Smooth muscle cell (in vitro differentiated cells): ENCODE measurements at regions not wholly inside any gene's neighbourhood (a gene's known extent, or its start where the extent isn't known, plus 50 kb on each side); places are given as distances from the start of the nearest gene placed in this dataset.

Experiments
- DNase-seq: peaks from one replicate; lab custom pipeline; 2025; ENCODE audit not compliant: unreplicated experiment; lab: John Stamatoyannopoulos, UW
- H2AFZ ChIP-seq: fragments of 200-600 bp; sonication (generic); 2 replicates; pipeline ENCODE4 v1.6.0; 2016; ENCODE audit warnings: antibody characterized with exemption, low read depth, mild to moderate bottlenecking
- H3F3A ChIP-seq: fragments of 200-600 bp; sonication (generic); 2 replicates; pipeline ENCODE4 v1.6.0; 2017; ENCODE audit warnings: antibody characterized with exemption, low read depth
- H3K27ac ChIP-seq: fragments of 200-600 bp; sonication (generic); 2 replicates; pipeline ENCODE4 v1.5.1; 2016; ENCODE audit warnings: low read depth, mild to moderate bottlenecking
- H3K27me3 ChIP-seq: fragments of 200-600 bp; sonication (generic); 2 replicates; pipeline ENCODE4 v1.6.1; 2016; ENCODE audit warnings: low read depth, mild to moderate bottlenecking
- H3K36me3 ChIP-seq: fragments of 200-600 bp; sonication (generic); 2 replicates; pipeline ENCODE4 v1.5.1; 2016; ENCODE audit warnings: low read depth
- H3K4me1 ChIP-seq: fragments of 200-600 bp; sonication (generic); 2 replicates; pipeline ENCODE4 v1.5.1; 2016; ENCODE audit warnings: low read depth
- H3K4me2 ChIP-seq: fragments of 200-600 bp; sonication (generic); 2 replicates; pipeline ENCODE4 v1.6.0; 2016; ENCODE audit warnings: mild to moderate bottlenecking
- H3K4me3 ChIP-seq: fragments of 200-600 bp; sonication (generic); 2 replicates; pipeline ENCODE4 v1.5.1; 2016; ENCODE audit warnings: mild to moderate bottlenecking
- H3K79me2 ChIP-seq: fragments of 200-600 bp; sonication (generic); 2 replicates; pipeline ENCODE4 v1.6.0; 2016; ENCODE audit warnings: low read depth, mild to moderate bottlenecking
- H3K9ac ChIP-seq: fragments of 200-600 bp; sonication (generic); 2 replicates; pipeline ENCODE4 v1.6.0; 2016; ENCODE audit warnings: low read depth
- H3K9me3 ChIP-seq: fragments of 200-600 bp; sonication (generic); replicated peaks from 2 replicates; pipeline ENCODE4 v1.5.1; 2016; ENCODE audit warnings: low read depth
- H4K20me1 ChIP-seq: fragments of 200-600 bp; sonication (generic); 2 replicates; pipeline ENCODE4 v1.6.0; 2016; ENCODE audit warnings: low read depth
- WGBS: methylation state at CpG from one replicate; pipeline ENCODE4 v1.1.7; 2016; ENCODE audit warnings: low lambda C conversion rate; 5-methylcytosine and 5-hydroxymethylcytosine counted together
- TF ChIP-seq, protein P1 (sequence below): fragments of 200-600 bp; sonication (generic); IDR thresholded peaks from 2 replicates; pipeline ENCODE4 v1.5.1; 2017; ENCODE audit warnings: borderline replicate concordance, mild to moderate bottlenecking, antibody characterized with exemption; ENCODE audit not compliant: insufficient read depth, poor library complexity, severe bottlenecking

DNA sequence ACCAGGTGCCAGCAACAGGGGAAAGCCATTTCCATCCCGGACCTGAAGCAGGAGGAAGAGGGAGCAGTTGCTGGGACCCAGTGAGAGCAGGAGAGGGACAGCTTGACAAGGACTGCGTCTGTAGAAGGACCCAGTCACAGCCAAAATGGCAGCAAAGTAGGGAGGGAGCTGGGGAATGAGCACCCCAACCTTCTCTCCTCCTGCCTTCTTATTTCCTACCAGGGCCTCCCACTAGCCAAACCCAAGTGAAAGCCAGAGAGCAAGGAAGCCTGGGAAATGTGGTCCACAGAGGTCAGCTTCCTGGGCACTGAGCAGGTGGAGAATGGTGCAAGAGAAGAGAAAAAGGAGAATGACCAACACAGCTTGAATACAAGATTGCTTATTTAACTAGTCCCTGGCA lies 108.5 kb upstream of the MYL2 start:
- Histone ChIP-seq H3K4me1 (no peaks in the 10 kb centered on the region), H3F3A (no peaks in the 10 kb centered on the region), H3K27ac (no peak overlapping the region), H3K9ac (no peak overlapping the region), H3K79me2 (no peaks in the 10 kb centered on the region), H3K36me3 (no peaks in the 10 kb centered on the region), H4K20me1 (no peaks in the 10 kb centered on the region), H3K4me2 (no peak overlapping the region), H2AFZ (no peak overlapping the region), H3K9me3 (no peaks in the 10 kb centered on the region), H3K4me3 (no peak overlapping the region), H3K27me3 (peaks cover 87% of the 10 kb centered on the region)
- DNase-seq: no peak
- TF ChIP-seq, protein P1, sequence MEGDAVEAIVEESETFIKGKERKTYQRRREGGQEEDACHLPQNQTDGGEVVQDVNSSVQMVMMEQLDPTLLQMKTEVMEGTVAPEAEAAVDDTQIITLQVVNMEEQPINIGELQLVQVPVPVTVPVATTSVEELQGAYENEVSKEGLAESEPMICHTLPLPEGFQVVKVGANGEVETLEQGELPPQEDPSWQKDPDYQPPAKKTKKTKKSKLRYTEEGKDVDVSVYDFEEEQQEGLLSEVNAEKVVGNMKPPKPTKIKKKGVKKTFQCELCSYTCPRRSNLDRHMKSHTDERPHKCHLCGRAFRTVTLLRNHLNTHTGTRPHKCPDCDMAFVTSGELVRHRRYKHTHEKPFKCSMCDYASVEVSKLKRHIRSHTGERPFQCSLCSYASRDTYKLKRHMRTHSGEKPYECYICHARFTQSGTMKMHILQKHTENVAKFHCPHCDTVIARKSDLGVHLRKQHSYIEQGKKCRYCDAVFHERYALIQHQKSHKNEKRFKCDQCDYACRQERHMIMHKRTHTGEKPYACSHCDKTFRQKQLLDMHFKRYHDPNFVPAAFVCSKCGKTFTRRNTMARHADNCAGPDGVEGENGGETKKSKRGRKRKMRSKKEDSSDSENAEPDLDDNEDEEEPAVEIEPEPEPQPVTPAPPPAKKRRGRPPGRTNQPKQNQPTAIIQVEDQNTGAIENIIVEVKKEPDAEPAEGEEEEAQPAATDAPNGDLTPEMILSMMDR: no peak
- WGBS: 68% methylated on average over 2 of the region's 2 CpGs

DNA sequence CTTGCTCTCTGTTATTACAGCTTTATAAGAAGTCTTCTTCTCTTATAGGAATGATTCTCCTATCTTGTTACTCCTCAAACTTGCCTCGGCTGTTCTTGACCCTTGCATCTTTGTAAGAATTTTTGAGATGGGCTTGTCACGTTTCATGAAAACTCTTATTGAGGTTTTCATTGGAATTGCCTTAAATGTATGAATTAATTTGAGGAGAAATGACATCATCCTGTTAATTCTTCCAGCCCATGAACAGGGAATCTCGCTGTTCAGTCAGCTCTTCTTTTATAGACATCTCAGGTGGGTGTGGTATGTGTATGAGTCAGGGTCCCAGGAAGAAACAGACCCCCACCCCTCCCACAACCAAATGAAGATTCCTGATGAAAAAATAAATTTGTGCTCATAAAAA lies 107.1 kb upstream of the MYL2 start:
- DNase-seq: no peak
- Histone ChIP-seq H3K4me2 (no peak overlapping the region), H4K20me1 (no peaks in the 10 kb centered on the region), H3K4me3 (no peak overlapping the region), H3F3A (no peaks in the 10 kb centered on the region), H3K79me2 (no peaks in the 10 kb centered on the region), H3K9ac (no peak overlapping the region), H3K36me3 (no peaks in the 10 kb centered on the region), H3K27me3 (peaks cover 74% of the 10 kb centered on the region), H3K27ac (no peak overlapping the region), H2AFZ (no peak overlapping the region), H3K9me3 (no peaks in the 10 kb centered on the region), H3K4me1 (no peaks in the 10 kb centered on the region)
- TF ChIP-seq, protein P1: no peak
- WGBS: 88% methylated on average over 3 of the region's 3 CpGs

DNA sequence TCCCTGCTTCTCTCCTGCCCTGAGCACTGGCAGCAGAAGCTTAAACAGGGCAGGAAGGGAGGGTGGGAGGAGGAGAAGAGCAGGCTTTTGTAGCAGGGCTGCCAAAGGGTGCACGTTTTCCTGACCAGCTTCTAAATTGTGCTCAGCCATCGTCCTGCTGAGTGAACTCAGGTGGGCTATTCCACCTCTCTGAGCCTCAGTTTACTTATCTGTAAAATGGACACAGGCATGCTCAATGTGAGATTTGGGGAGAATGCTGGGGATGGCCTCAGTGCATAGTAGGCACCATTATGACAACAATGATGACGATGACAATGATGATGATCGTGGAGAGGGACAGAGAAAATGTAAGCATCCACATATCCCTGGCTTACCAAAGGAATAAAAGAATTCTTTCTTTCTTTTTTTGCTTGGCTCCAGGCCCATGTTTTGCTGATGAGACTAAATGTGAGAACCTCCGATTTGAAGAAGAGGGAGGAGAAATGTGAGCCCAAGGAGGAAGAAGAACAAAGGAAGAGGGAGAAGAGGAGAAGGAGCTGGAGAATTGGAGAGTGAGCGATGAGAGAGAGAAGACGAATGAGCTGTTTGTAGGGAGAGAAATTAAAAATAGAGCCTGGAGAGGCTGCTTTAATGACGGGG lies 105.5 kb upstream of the MYL2 start:
- Histone ChIP-seq H4K20me1 (no peaks in the 10 kb centered on the region), H3K4me2 (no peak overlapping the region), H2AFZ (no peak overlapping the region), H3K4me3 (no peak overlapping the region), H3K36me3 (no peaks in the 10 kb centered on the region), H3K27ac (no peak overlapping the region), H3K9me3 (no peaks in the 10 kb centered on the region), H3K79me2 (no peaks in the 10 kb centered on the region), H3K9ac (no peak overlapping the region), H3K27me3 (peaks cover 59% of the 10 kb centered on the region), H3F3A (no peaks in the 10 kb centered on the region), H3K4me1 (no peaks in the 10 kb centered on the region)
- 71% methylated on average over 8 of the region's 8 CpGs for WGBS
- no peak for DNase-seq
- TF ChIP-seq, protein P1: no peak

DNA sequence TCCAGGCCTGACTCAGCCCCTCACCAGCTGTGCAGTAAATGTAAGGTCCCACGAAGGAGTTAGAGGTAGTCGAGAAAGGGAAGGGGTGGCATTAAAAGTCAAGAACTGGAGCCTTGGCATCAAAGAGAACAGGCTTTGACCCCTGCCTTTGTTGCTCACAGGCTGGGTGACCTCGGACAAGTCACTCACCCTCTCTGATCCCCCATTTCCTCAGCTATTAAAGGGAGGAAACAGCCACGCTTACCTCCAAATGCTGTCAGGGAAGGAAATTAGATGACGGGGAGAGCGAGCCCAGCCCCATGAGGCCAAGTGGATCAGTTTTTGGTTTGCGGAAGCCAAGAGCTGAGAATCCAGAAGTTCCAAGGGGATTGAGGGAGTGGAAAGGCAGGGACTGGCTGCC lies 104.9 kb upstream of the MYL2 start:
- no peak overlapping the region for H3K9ac ChIP-seq
- H3K27ac ChIP-seq: no peak overlapping the region
- H3F3A ChIP-seq: no peaks in the 10 kb centered on the region
- DNase-seq: no peak
- no peak overlapping the region for H3K4me2 ChIP-seq
- H2AFZ ChIP-seq: no peak overlapping the region
- H3K36me3 ChIP-seq: no peaks in the 10 kb centered on the region
- 80% methylated on average over 7 of the region's 7 CpGs for WGBS
- no peaks in the 10 kb centered on the region for H3K9me3 ChIP-seq
- H3K4me3 ChIP-seq: no peak overlapping the region
- H3K79me2 ChIP-seq: no peaks in the 10 kb centered on the region
- no peaks in the 10 kb centered on the region for H3K4me1 ChIP-seq
- no peaks in the 10 kb centered on the region for H4K20me1 ChIP-seq
- TF ChIP-seq, protein P1: no peak
- peaks cover 53% of the 10 kb centered on the region for H3K27me3 ChIP-seq
